D721Med (cell line): ENCODE measurements at regions not wholly inside any gene's neighbourhood (a gene's known extent, or its start where the extent isn't known, plus 50 kb on each side); places are given as distances from the start of the nearest gene placed in this dataset.

Experiments used
- DNase-seq: peaks from one replicate; pipeline ENCODE4 v3.0.0; 2011; ENCODE audit warnings: low spot score; ENCODE audit not compliant: insufficient read length
- FAIRE-seq: peaks from 2 replicates; lab custom pipeline; 2011; peaks lifted over from hg19 to GRCh38; lab: Jason Lieb, UNC
- TF ChIP-seq, protein P1 (sequence below): IDR thresholded peaks from 2 replicates; pipeline ENCODE4 v1.5.1; 2012; ENCODE audit warnings: mild to moderate bottlenecking, control low read depth; ENCODE audit not compliant: insufficient read depth; ENCODE audit errors: missing control alignments

DNA sequence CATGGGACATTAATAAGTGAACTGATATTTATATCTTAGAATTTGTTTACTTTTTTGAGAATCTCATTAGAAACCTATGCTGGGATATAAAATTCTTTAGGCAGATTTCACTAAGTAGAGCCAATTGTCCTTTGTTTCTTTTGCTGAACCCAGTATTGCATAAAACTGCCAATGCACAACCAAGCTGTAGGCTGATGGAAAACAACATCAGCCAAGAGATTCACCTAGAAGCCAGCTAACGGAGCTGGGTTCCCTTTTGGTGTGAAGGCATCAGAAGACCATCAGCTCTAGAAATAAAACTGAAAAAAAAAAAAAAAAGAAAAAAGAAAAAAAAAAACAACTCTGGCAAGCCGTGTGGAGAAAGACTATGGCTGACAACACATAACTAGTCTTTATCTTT, 328.2 kb upstream of the PDE3A start:
- FAIRE-seq (no peak), DNase-seq (no peak)
- TF ChIP-seq, protein P1, sequence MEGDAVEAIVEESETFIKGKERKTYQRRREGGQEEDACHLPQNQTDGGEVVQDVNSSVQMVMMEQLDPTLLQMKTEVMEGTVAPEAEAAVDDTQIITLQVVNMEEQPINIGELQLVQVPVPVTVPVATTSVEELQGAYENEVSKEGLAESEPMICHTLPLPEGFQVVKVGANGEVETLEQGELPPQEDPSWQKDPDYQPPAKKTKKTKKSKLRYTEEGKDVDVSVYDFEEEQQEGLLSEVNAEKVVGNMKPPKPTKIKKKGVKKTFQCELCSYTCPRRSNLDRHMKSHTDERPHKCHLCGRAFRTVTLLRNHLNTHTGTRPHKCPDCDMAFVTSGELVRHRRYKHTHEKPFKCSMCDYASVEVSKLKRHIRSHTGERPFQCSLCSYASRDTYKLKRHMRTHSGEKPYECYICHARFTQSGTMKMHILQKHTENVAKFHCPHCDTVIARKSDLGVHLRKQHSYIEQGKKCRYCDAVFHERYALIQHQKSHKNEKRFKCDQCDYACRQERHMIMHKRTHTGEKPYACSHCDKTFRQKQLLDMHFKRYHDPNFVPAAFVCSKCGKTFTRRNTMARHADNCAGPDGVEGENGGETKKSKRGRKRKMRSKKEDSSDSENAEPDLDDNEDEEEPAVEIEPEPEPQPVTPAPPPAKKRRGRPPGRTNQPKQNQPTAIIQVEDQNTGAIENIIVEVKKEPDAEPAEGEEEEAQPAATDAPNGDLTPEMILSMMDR = no peak

DNA sequence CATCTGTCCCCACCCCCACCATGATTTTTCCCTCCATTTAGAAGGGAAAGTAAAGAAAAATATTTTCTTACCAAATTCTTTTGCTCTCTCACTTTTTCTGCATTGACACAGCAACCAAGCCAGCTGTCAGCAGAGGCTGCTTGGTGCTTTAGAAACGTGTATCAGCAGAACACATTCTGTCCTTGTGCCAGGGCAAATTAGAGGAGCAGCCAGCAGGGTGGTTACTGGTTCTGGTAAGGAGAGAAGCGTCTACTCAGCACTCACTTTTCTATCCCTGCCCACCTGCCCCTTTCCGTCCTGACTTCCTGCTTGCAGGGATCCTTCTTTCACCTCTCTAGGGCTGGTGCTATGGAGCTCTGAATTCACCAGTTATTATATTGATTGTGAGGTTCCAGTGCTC, 327.5 kb upstream of the PDE3A start:
- TF ChIP-seq, protein P1 = no peak
- no peak for FAIRE-seq
- DNase-seq = no peak

DNA sequence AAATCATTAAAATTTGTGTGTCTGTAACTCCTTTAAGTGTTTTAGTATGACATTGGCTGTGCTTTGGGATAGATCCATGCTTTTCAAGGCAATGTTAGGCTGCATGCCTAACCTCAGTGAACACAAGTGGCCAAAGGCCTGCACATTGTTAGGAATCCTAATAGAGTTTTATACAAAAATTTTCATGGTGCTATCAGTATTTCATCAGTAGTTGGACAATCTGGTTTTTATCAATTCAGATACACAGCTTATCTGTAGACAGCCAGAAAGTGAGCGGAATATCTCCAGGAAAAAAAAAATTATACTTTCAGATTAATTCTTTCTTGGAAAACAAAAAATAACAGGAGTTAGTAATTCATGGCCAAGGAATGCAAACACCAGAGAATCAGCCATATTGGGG, 324.0 kb upstream of the PDE3A start:
- TF ChIP-seq, protein P1 = no peak
- no peak for FAIRE-seq
- no peak for DNase-seq

DNA sequence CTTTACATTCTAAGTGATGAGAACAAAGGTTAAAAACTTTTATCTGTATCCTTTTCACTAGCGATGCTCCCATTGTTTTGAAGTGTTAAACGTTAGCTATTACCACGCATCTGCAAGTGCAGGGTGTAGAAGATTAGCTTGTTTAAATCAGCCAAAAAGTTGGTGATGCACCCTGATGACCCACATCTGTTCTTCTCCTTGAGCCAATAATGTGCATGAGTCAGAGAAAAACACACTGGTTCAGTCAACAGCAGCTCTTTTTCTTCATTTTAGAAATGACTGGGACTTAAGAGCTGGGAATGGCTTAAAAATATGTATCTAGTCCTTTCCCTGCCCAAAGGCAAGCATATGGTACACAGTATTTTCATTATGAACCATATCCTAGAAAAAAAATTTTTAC, 323.5 kb upstream of the PDE3A start:
- DNase-seq (no peak), FAIRE-seq (no peak)
- TF ChIP-seq, protein P1 = no peak

DNA sequence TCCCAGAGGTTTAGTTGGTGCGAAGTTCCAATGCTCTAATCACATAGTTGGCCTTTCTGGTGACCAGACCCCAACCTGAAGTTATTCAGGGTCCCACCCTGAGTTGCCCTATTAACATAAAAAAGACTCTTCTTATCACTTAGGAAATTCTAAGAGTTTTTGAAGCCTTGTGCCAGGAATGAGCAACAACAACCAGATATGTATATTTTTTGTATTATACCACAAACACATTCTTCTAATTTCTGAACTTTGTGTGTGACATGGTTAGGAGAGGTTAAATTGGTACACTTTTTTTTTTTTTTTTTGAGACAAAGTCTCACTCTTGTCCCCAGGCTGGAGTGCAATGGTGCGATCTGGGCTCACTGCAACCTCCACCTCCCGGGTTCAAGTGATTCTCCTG, 320.4 kb upstream of the PDE3A start:
- FAIRE-seq (no peak), DNase-seq (no peak)
- TF ChIP-seq, protein P1 = no peak

DNA sequence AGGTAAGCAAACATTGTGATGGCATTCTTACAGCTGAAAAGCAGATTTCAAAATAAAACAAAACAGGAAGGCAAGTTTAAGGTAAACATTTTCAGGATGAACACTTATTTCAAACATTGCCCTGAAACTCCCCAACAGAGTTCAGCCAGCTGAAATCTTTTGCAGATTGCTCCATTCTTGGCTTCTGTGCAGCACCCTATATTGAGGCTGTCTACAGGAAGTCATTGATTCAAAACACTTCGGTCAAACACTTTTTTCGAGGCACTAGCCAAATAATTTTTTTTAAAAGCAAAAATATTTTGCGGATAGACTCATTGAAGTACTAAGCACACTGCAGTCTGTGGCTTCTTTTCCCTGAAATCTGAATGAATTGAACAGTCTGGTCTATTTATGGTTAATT, 318.1 kb upstream of the PDE3A start:
- no peak for FAIRE-seq

DNA sequence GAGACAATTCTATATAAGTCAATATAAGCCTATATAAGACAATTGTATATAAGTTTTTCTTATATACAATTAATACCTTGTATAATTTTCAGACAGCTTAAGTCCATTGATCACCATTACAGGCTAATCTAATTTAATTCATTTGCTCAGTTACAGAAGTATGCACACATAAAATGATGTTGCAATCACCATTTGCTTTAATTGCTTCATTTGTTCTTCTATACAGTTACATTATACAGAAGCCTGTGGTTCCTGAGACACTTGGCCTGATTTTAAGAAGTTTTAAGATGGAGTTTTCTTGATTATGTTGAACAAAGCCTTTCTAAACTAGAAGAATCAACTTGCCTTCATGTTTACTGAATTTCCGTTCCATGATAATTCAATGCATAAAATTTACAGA, 314.6 kb upstream of the PDE3A start:
- TF ChIP-seq, protein P1 = no peak
- FAIRE-seq = no peak
- DNase-seq = no peak

More for the DNA sequence above, 318.1 kb upstream of the PDE3A start:
- no peak for DNase-seq
- TF ChIP-seq, protein P1 = no peak
